ENCODE measurements at regions not wholly inside any gene's neighbourhood (a gene's known extent, or its start where the extent isn't known, plus 50 kb on each side); places are given as distances from the start of the nearest gene placed in this dataset.

- no peak overlapping the region for H3K23ac ChIP-seq (ENCODE audit: insufficient read length, low read depth, low read length)
- no peak for DNase-seq
- TF ChIP-seq, protein P1, sequence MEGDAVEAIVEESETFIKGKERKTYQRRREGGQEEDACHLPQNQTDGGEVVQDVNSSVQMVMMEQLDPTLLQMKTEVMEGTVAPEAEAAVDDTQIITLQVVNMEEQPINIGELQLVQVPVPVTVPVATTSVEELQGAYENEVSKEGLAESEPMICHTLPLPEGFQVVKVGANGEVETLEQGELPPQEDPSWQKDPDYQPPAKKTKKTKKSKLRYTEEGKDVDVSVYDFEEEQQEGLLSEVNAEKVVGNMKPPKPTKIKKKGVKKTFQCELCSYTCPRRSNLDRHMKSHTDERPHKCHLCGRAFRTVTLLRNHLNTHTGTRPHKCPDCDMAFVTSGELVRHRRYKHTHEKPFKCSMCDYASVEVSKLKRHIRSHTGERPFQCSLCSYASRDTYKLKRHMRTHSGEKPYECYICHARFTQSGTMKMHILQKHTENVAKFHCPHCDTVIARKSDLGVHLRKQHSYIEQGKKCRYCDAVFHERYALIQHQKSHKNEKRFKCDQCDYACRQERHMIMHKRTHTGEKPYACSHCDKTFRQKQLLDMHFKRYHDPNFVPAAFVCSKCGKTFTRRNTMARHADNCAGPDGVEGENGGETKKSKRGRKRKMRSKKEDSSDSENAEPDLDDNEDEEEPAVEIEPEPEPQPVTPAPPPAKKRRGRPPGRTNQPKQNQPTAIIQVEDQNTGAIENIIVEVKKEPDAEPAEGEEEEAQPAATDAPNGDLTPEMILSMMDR (conservative IDR thresholded peaks at IDR 0.05): no peak
- H3K27me3 Mint-ChIP-seq (ENCODE audit: low read depth): peaks cover 39% of the 10 kb centered on the region
- no peak overlapping the region for H2BK15ac ChIP-seq (ENCODE audit: low read depth, low read length)
- no peak overlapping the region for H3K4me2 ChIP-seq (ENCODE audit: insufficient read depth, insufficient read length, low read length)
- H2BK5ac ChIP-seq (ENCODE audit: insufficient read length, low read length): no peak overlapping the region
- H3K27me3 ChIP-seq (ENCODE audit: insufficient read depth, low read length): no peaks in the 10 kb centered on the region
- no peaks in the 10 kb centered on the region for H3K4me1 ChIP-seq (ENCODE audit: insufficient read depth, low read length)
- no peak overlapping the region for H4K8ac ChIP-seq (replicated peaks; ENCODE audit: insufficient read length, low read depth, low read length)
- H3T11ph ChIP-seq (ENCODE audit: low read length): no peak overlapping the region
- no peaks in the 10 kb centered on the region for H3K79me1 ChIP-seq (ENCODE audit: insufficient read depth, low read depth, low read length, poor library complexity, severe bottlenecking)
- WGBS (ENCODE audit: extremely low coverage, insufficient read length, low lambda C conversion rate): no CpG with 5 or more reads among the region's 2 CpGs
- no peak overlapping the region for H3K4ac ChIP-seq (ENCODE audit: low read depth, low read length)
- no peaks in the 10 kb centered on the region; a peak in 1 of 7 replicates for H3K36me3 Mint-ChIP-seq (ENCODE audit: insufficient read depth in 1 of 3, low read depth in 3 of 3)
- H3K9ac ChIP-seq (ENCODE audit: extremely low read depth, insufficient read length, low read length): no peak overlapping the region
- no peak overlapping the region for H3K4me3 Mint-ChIP-seq
- H2BK20ac ChIP-seq (ENCODE audit: low read depth, low read length, poor library complexity, severe bottlenecking): no peak overlapping the region
- H2BK120ac ChIP-seq (ENCODE audit: low read depth, low read length, poor library complexity, severe bottlenecking): no peak overlapping the region
- no peak overlapping the region for H2AK5ac ChIP-seq (ENCODE audit: insufficient read length, low read length)
- H3K27ac Mint-ChIP-seq: no peak overlapping the region
- no peaks in the 10 kb centered on the region for H3K4me1 Mint-ChIP-seq
- H3K9me3 ChIP-seq (ENCODE audit: control insufficient read depth, low read depth, low read length): no peaks in the 10 kb centered on the region
- no peaks in the 10 kb centered on the region for H3K23me2 ChIP-seq (ENCODE audit: insufficient read length, low read depth, low read length, poor library complexity, severe bottlenecking)
- no peak overlapping the region for H2AFZ ChIP-seq (ENCODE audit: low read length)
- H3K14ac ChIP-seq (ENCODE audit: insufficient read depth, low read length): no peak overlapping the region
- H3K9me3 Mint-ChIP-seq: peaks cover 0 to 4% of the 10 kb centered on the region in 2 experiments; a peak in 2 of 5 replicates
- H4K20me1 ChIP-seq (ENCODE audit: control insufficient read depth, insufficient read depth, insufficient read length): no peaks in the 10 kb centered on the region
- no peaks in the 10 kb centered on the region for H3K79me2 ChIP-seq (ENCODE audit: insufficient read depth, low read length)
- no peak overlapping the region for H3K27ac ChIP-seq (ENCODE audit: insufficient read length, low read depth, low read length)
- no peak overlapping the region for H3K56ac ChIP-seq (ENCODE audit: insufficient read length, low read depth, low read length)
- no peak overlapping the region for H2BK12ac ChIP-seq (ENCODE audit: insufficient read length, low read depth, low read length)
- no peak overlapping the region for H3K18ac ChIP-seq (ENCODE audit: insufficient read length, low read depth, low read length)
- no peak overlapping the region for H4K5ac ChIP-seq (ENCODE audit: insufficient read length, low read depth, low read length)
- H4K91ac ChIP-seq (ENCODE audit: insufficient read length, low read depth, low read length): no peak overlapping the region
These were observed 163.1 kb downstream of the TTC8 start for GRCh38 chr14:88987516-88987915.
